Activated naive CD4-positive, alpha-beta T cell treated with anti-CD3 and anti-CD28 coated beads, Interleukin-2, amount 10 ng/mL, durations not matched to agents 7 days and 5 days (primary cell): ENCODE measurements at regions not wholly inside any gene's neighbourhood (a gene's known extent, or its start where the extent isn't known, plus 50 kb on each side); places are given as distances from the start of the nearest gene placed in this dataset.
"Not testable (repeated sequence)": the region's sequence is repeated elsewhere in the genome, so short reads cannot be mapped to it uniquely, and the experiment has no call there.

Source experiments
- CTCF ChIA-PET: fragments of 350-600 bp; sonication (Branson Sonifier 250); formaldehyde crosslinking; loops from one replicate; lab custom pipeline; 2021; ENCODE audit warnings: antibody characterized with exemption; lab: Charles Lee
- DNase-seq: peaks from one replicate; pipeline ENCODE4 v3.0.0-alpha.2; 2020
- H3K27ac Mint-ChIP-seq: one replicate; pipeline ENCODE4 v1.8.0; 2021; ENCODE audit warnings: mild to moderate bottlenecking, moderate library complexity, mixed read lengths
- H3K27me3 Mint-ChIP-seq: one replicate; pipeline ENCODE4 v1.8.0; 2021; ENCODE audit warnings: mild to moderate bottlenecking, mixed read lengths
- H3K36me3 Mint-ChIP-seq: one replicate; pipeline ENCODE4 v1.8.0; 2021; ENCODE audit warnings: mixed read lengths
- H3K4me1 Mint-ChIP-seq: one replicate; pipeline ENCODE4 v1.8.0; 2021; ENCODE audit warnings: mixed read lengths
- H3K4me3 Mint-ChIP-seq: one replicate; pipeline ENCODE4 v1.8.0; 2021; ENCODE audit warnings: mild to moderate bottlenecking, moderate library complexity, mixed read lengths
- H3K9me3 Mint-ChIP-seq: one replicate; pipeline ENCODE4 v1.8.0; 2021; ENCODE audit warnings: mixed read lengths

DNA sequence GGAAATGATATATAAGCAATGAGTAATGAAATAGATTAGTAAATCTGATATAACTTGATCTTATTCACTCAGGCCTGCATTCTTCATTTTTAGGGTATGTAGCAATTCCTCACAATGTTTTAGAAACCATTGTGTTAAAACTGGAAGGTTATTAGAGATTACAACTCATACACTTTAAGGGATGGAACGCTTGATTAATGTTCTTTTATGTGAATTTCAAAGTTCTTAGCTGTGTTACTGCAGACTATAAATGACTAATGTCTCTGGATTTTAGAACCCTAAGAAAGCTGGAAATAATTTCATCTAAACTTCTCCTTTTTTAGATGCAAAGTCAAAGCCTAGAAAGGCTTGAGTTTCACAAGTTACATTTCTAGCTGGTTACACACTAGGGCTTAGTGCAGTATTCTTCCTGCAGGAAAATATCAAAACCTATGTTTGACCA lies 148.2 kb upstream of the CLEC14A start:
- Mint-ChIP-seq H3K27ac (no peak overlapping the region), H3K36me3 (no peaks in the 10 kb centered on the region), H3K4me3 (no peak overlapping the region), H3K4me1 (no peaks in the 10 kb centered on the region), H3K27me3 (no peaks in the 10 kb centered on the region), H3K9me3 (no peaks in the 10 kb centered on the region)
- DNase-seq = no peak
- CTCF ChIA-PET = no interaction called here

DNA sequence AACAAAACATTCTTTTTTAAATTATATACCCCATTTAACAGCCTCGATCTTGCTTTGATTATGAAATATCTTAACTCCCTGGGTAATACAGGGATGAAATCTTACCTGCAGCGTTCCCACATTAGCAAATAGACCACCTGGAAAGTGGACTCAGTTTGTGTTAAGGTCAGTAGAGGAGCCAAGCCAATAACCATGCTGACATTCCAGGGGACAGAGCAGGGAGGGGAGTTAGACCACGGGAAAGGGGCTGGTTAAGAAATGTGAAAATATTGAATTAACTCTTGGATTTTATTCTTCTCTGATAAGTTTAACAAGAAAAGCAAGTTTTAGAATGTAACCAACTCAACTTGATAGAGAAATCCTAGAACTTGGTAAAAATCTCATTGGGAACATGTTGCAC lies 144.9 kb upstream of the CLEC14A start:
- CTCF ChIA-PET = no interaction called here
- no peaks in the 10 kb centered on the region for H3K9me3 Mint-ChIP-seq
- H3K36me3 Mint-ChIP-seq = no peaks in the 10 kb centered on the region
- no peak overlapping the region for H3K27ac Mint-ChIP-seq
- no peak for DNase-seq
- no peaks in the 10 kb centered on the region for H3K4me1 Mint-ChIP-seq
- H3K27me3 Mint-ChIP-seq = peaks cover under 1% of the 10 kb centered on the region
- H3K4me3 Mint-ChIP-seq = no peak overlapping the region

DNA sequence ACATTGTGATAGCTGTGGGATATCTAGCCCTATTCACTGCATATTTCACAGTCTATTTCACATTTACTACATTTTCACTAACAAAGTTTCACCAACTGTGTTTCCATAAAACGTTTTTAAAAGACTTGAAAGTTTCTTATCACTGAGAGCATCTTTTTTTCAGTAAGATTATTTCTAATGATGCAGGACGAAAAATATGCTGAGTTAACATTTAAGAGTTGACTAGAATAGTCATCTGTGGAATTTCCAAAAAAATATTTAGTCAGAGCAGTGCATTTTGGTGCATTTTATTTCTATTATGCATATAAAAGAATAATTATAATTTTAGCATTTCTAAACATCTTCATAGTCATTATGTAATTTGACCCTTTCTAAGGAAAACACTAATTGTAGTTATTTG lies 143.8 kb upstream of the CLEC14A start:
- no peaks in the 10 kb centered on the region for H3K4me1 Mint-ChIP-seq
- CTCF ChIA-PET = no interaction called here

DNA sequence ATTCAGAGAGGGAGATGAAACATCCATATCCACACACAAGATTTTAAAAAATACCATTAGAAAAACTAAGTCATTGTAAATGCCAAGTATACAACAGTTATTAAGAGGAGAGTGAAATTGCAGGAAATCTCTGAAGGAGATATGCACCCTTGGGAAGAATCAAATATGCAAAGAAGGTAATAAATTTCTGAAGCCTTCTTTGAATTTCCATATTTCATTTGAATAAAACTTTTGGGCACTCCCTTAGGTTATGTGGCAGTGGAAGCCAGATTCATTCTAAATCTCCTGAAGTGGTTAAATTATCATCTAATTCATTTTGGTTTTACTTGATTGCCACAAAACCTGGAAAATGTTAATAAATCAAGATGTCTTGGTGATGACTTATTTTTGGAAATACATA lies 138.9 kb upstream of the CLEC14A start:
- Mint-ChIP-seq H3K27me3 (peaks cover 4% of the 10 kb centered on the region), H3K4me1 (no peaks in the 10 kb centered on the region), H3K36me3 (no peaks in the 10 kb centered on the region), H3K9me3 (no peaks in the 10 kb centered on the region), H3K27ac (no peak overlapping the region), H3K4me3 (no peak overlapping the region)
- no peak for DNase-seq
- CTCF ChIA-PET = no interaction called here

More for the DNA sequence above, 143.8 kb upstream of the CLEC14A start:
- Mint-ChIP-seq H3K36me3 (no peaks in the 10 kb centered on the region), H3K27ac (no peak overlapping the region), H3K27me3 (peaks cover 4% of the 10 kb centered on the region), H3K9me3 (no peaks in the 10 kb centered on the region), H3K4me3 (no peak overlapping the region)
- DNase-seq = no peak

DNA sequence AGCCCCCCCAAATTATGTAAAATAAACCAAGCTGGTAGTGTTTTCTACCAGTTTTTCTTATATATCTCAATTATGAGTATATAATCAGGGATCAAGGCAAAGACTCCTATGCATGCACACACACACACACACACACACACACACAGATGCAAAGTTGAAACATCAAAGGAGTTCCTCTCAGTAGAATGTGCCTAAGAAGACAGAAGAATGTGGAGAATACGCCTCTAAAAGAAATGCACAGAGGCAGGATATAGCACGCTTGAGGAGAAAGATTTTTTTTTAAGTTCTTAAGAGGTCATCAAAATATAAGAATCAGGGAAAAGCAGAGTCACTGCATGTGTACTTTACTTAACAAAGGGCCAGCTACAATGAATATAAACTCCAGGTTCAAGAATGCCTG lies 138.2 kb upstream of the CLEC14A start:
- Mint-ChIP-seq H3K27me3 (peaks cover 4% of the 10 kb centered on the region), H3K36me3 (no peaks in the 10 kb centered on the region), H3K9me3 (no peaks in the 10 kb centered on the region), H3K4me3 (no peak overlapping the region), H3K27ac (no peak overlapping the region), H3K4me1 (no peaks in the 10 kb centered on the region)
- CTCF ChIA-PET = no interaction called here
- no peak for DNase-seq

DNA sequence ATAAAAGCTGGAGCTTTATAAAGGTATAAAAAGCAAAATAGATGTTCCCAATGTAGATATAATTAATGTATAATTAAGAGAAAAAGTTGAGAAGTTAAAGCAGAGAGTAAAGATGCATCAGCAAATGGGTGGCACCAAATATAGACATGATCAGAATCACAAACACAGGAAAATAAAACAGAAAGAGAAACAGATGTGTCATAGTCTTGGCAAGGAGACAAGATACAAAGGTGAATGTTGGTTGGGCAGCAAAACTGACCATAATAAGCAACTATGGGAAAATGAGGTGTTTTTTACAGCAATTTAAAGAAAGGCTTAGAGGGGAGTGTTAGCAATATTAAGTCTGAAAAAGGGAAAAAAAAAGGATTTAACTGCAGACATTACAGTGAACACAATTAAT lies 135.4 kb upstream of the CLEC14A start:
- peaks cover 4% of the 10 kb centered on the region for H3K27me3 Mint-ChIP-seq
- H3K4me3 Mint-ChIP-seq = no peak overlapping the region
- no peaks in the 10 kb centered on the region for H3K9me3 Mint-ChIP-seq
- no peaks in the 10 kb centered on the region for H3K4me1 Mint-ChIP-seq
- CTCF ChIA-PET = no interaction called here
- DNase-seq = no peak
- H3K36me3 Mint-ChIP-seq = no peaks in the 10 kb centered on the region
- H3K27ac Mint-ChIP-seq = no peak overlapping the region

DNA sequence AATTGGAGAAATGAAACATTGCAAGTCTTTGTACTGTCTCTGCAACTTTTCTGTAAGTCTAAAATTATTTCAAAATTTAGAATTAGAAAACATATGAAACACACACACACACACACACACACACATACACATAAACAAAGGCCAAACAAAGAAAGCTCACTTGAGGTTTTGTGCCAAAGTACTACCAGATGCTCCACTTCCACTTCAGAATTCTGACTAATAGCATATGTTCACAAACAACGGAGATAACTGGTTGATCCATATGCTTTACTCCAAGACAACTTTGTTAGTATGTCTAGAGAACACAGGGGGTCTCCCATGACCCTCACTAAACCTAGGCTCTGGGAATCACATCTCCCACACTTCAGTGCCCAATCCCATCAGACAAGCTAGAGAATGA lies 133.8 kb upstream of the CLEC14A start:
- no peaks in the 10 kb centered on the region for H3K27me3 Mint-ChIP-seq
- CTCF ChIA-PET = no interaction called here
- DNase-seq = no peak
- H3K36me3 Mint-ChIP-seq = no peaks in the 10 kb centered on the region
- no peaks in the 10 kb centered on the region for H3K9me3 Mint-ChIP-seq
- H3K27ac Mint-ChIP-seq = no peak overlapping the region
- no peaks in the 10 kb centered on the region for H3K4me1 Mint-ChIP-seq
- no peak overlapping the region for H3K4me3 Mint-ChIP-seq

DNA sequence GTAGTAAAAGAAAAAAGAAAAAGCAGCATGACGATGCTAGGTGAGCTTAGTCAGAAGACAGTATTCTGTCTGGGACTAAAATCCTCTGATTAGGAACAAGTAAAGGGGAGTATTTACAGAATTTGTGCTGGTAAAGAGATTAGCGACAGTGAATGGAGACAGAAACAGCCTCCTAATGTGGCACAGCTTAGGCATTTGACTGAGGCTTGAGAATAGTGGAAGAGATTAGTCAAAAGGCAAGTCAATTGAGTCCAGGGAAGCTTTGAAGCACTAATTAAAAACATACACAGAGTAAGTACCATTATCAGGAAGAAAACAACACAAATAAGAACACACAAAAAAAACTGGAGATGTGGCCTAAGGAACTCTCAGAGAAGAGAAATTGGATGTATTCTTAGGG lies 131.9 kb upstream of the CLEC14A start:
- no peak overlapping the region for H3K4me3 Mint-ChIP-seq
- no peak overlapping the region for H3K27ac Mint-ChIP-seq
- H3K36me3 Mint-ChIP-seq = no peaks in the 10 kb centered on the region
- no peak for DNase-seq
- H3K27me3 Mint-ChIP-seq = no peaks in the 10 kb centered on the region
- no peaks in the 10 kb centered on the region for H3K9me3 Mint-ChIP-seq
- CTCF ChIA-PET = no interaction called here
- no peaks in the 10 kb centered on the region for H3K4me1 Mint-ChIP-seq

DNA sequence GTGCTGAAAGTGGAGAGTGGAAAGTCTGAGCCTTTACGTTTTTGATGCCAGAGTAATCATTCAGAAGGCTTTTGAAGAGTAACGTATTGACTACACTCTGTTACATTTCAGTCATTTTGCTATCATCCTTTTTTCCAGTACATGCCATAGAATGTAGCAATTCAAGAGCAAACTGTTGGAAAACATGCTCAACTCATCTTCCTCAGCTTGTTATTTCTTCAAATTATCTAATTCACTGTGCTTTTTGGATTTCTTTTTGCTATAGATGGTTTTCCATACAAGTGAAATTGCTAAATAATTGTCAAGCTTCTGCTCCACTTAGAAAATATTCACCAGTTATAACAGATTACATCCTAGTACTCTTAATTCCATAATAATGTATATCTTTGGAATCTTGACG lies 129.9 kb upstream of the CLEC14A start:
- no peak overlapping the region for H3K4me3 Mint-ChIP-seq
- H3K9me3 Mint-ChIP-seq = no peaks in the 10 kb centered on the region
- no peak overlapping the region for H3K27ac Mint-ChIP-seq
- no peak for DNase-seq
- H3K4me1 Mint-ChIP-seq = no peaks in the 10 kb centered on the region
- no peaks in the 10 kb centered on the region for H3K36me3 Mint-ChIP-seq
- no peaks in the 10 kb centered on the region for H3K27me3 Mint-ChIP-seq
- CTCF ChIA-PET = no interaction called here

DNA sequence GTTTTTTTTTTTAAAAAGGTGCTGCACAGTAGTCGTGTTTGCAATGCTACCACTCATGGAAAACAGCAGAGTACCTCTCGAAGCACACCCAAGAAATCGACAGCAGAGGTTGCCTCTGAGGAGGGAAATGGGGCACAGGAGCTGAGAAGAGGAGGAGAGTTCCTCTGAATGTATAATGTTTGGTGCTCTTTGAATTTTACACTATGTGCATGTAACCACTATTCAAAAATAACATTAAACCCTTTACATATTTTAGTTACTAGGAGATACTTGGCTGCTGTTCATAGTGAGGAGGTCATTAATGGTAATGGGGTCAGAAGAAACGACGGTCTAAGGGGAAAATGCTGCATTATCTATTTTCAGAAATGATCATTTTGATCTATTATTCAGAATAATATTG lies 129.4 kb upstream of the CLEC14A start:
- Mint-ChIP-seq H3K36me3 (no peaks in the 10 kb centered on the region), H3K4me3 (no peak overlapping the region), H3K27me3 (no peaks in the 10 kb centered on the region), H3K4me1 (no peaks in the 10 kb centered on the region), H3K27ac (no peak overlapping the region), H3K9me3 (no peaks in the 10 kb centered on the region)
- DNase-seq = no peak
- CTCF ChIA-PET = no interaction called here

DNA sequence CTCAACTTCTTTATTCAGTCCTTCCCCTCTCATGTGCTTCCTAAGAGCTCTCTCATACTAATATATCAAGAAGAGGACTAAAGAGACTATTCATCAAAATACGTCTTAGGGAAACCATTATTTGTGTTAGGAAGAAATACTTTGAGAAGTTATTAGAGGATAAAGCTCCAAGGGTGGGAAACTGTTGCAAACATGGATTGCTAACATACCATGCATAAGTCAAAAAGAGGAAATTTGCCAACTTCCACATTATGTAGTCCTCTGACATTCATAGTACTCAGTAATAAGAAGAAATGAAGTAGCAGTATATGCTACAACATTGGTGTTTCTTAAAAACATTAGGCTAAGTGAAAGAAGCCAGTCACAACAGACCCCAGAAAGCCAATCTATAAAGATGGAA lies 128.8 kb upstream of the CLEC14A start:
- Mint-ChIP-seq H3K27me3 (no peaks in the 10 kb centered on the region), H3K9me3 (no peaks in the 10 kb centered on the region), H3K4me3 (no peak overlapping the region), H3K4me1 (no peaks in the 10 kb centered on the region), H3K36me3 (no peaks in the 10 kb centered on the region), H3K27ac (no peak overlapping the region)
- CTCF ChIA-PET = no interaction called here
- DNase-seq = no peak

DNA sequence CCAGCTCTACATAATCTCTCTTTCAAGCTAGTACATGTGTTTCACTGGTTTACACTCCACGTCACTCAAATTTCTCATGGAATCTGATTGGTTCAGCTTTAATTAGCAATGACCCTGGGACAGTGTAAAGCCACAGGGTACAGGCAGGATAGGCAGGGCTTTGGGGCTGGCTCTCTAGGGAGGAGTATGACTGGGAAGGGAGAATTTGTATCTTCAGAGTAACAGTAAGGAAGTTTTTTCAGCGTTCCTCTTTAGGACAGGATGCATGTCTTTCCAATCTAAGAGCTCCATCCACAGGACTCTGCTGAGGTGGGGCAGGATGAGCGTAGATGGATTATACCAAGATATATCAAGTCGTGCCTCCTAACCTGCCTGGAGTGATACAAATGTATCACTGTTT lies 112.0 kb upstream of the CLEC14A start:
- CTCF ChIA-PET = no interaction called here
- Mint-ChIP-seq H3K36me3 (no peaks in the 10 kb centered on the region), H3K9me3 (no peaks in the 10 kb centered on the region), H3K4me1 (no peaks in the 10 kb centered on the region), H3K27ac (no peak overlapping the region), H3K4me3 (no peak overlapping the region), H3K27me3 (no peaks in the 10 kb centered on the region)
- DNase-seq = no peak

DNA sequence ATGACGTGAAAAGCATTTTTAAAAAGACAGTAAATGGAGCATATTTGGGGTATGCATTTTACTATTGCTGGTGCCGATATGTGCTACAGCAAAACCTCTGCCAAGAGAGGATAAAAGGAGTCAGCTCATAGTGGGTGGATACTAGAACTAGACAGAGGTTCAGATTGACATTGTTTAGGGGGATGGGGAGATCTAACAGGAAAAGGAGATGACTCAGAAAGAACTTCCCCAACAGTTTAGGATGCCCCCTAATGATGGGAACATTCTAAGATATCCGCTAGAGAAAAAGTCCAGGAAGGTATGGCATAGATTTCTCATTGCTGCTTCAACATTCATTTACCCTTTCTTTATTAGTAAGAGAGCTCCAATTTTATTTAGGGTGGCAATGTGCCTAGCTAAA lies 110.5 kb upstream of the CLEC14A start:
- Mint-ChIP-seq H3K27me3 (no peaks in the 10 kb centered on the region), H3K36me3 (no peaks in the 10 kb centered on the region), H3K9me3 (no peaks in the 10 kb centered on the region), H3K4me3 (no peak overlapping the region), H3K27ac (no peak overlapping the region), H3K4me1 (no peaks in the 10 kb centered on the region)
- no peak for DNase-seq
- CTCF ChIA-PET = no interaction called here

DNA sequence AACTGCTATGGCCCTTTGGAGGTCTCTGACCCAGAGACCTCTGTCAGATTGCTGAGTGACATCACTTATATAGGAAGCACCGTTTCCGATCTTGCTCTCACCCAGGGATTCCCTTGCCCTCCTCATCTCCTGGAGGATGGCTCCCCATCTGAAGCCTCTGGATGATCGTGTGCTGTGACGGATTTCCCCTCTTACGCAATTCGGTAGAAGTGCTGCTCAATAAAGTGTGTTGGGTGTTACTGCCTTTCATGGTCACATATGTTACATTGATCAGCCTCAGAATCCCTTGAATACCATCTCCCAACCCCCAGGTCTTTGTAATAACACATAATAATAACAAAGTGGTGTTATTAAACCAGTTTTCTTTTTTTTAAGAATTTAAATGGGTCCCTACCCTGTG lies 107.3 kb upstream of the CLEC14A start:
- H3K36me3 Mint-ChIP-seq = no peaks in the 10 kb centered on the region
- CTCF ChIA-PET = no interaction called here
- H3K9me3 Mint-ChIP-seq = no peaks in the 10 kb centered on the region
- no peaks in the 10 kb centered on the region for H3K4me1 Mint-ChIP-seq
- no peak for DNase-seq
- no peaks in the 10 kb centered on the region for H3K27me3 Mint-ChIP-seq
- no peak overlapping the region for H3K27ac Mint-ChIP-seq
- H3K4me3 Mint-ChIP-seq = no peak overlapping the region

DNA sequence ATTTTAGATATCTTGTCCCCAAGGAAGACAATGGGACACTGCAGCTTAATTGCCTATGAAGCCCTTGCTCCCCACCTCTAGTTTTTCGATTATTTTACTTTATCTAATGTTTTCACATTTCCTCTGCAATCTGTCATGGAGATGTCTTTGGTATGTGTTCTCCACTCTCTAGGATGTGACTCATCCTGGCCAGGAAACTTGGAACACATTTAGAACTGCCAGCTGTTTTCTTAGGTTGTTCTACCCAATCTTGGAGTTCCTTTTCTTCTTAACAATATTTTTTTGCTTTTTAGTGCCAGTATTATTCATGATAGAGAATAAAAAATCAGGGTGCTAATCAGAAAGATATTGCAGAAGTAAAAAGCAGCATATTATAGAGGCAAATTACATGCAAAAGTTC lies 101.7 kb upstream of the CLEC14A start:
- no peak for DNase-seq
- Mint-ChIP-seq H3K4me1 (no peaks in the 10 kb centered on the region), H3K27ac (no peak overlapping the region), H3K27me3 (no peaks in the 10 kb centered on the region), H3K36me3 (no peaks in the 10 kb centered on the region), H3K9me3 (peaks cover 2% of the 10 kb centered on the region), H3K4me3 (no peak overlapping the region)
- CTCF ChIA-PET = no interaction called here

DNA sequence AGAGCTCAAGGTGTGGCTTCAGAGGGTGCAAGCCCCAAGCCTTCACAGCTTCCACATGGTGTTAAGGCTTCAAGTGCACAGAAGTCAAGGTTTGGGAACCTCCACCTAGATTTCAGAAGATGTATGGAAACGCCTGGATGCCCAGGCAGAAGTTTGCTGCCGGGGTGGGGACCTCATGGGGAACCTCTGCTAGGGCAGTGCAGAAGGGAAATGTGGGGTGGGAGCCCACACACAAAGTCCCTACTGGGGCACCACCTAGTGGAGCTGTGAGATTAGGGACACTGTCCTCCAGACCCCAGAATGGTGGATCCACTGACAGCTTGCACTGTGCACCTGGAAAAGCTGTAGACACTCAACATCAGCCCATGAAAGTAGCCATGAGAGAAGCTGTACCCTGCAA lies 99.6 kb upstream of the CLEC14A start:
- H3K36me3 Mint-ChIP-seq, H3K27ac Mint-ChIP-seq, H3K9me3 Mint-ChIP-seq, H3K4me3 Mint-ChIP-seq, CTCF ChIA-PET, DNase-seq, H3K4me1 Mint-ChIP-seq, H3K27me3 Mint-ChIP-seq: not testable (repeated sequence)
